ENCODE measurements at regions not wholly inside any gene's neighbourhood (a gene's known extent, or its start where the extent isn't known, plus 50 kb on each side); places are given as distances from the start of the nearest gene placed in this dataset.

DNA sequence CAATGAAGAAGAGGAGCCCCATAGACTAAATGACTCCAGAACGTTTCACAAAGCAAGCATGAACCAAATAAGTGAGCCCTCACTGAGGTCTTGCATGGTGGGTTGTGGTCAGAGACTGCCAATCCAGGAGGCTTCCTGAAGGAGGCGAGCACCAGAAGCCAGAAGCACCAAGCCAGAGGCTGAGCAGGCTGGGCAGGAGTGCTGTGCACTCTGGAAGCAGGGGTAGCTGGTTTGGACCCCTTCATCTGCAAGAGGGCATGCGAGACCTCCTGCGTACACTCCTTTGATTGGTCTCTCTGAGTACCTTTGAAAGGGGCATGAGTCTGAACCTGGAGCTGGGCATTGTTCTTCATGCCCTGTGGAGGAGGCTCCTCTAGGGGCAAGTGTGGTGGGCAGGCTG, 192.5 kb downstream of the HAUS1 start:
- DNase-seq (ENCODE audit: low read depth), result no peak
- H3K4me3 ChIP-seq (ENCODE audit: control insufficient read depth, low read depth, low read length), result no peak overlapping the region
- TF ChIP-seq, protein P1, sequence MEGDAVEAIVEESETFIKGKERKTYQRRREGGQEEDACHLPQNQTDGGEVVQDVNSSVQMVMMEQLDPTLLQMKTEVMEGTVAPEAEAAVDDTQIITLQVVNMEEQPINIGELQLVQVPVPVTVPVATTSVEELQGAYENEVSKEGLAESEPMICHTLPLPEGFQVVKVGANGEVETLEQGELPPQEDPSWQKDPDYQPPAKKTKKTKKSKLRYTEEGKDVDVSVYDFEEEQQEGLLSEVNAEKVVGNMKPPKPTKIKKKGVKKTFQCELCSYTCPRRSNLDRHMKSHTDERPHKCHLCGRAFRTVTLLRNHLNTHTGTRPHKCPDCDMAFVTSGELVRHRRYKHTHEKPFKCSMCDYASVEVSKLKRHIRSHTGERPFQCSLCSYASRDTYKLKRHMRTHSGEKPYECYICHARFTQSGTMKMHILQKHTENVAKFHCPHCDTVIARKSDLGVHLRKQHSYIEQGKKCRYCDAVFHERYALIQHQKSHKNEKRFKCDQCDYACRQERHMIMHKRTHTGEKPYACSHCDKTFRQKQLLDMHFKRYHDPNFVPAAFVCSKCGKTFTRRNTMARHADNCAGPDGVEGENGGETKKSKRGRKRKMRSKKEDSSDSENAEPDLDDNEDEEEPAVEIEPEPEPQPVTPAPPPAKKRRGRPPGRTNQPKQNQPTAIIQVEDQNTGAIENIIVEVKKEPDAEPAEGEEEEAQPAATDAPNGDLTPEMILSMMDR (conservative IDR thresholded peaks at IDR 0.05; ENCODE audit: control insufficient read depth, insufficient read depth, low read depth, low read length), result no peak

- DNase-seq (ENCODE audit: low read depth), result no peak
- TF ChIP-seq, protein P1 (conservative IDR thresholded peaks at IDR 0.05; ENCODE audit: control insufficient read depth, insufficient read depth, low read depth, low read length), result no peak
- no peak overlapping the region for H3K4me3 ChIP-seq (ENCODE audit: control insufficient read depth, low read depth, low read length)
These were observed 192.9 kb downstream of the HAUS1 start for GRCh38 chr18:46297124-46297523.

DNA sequence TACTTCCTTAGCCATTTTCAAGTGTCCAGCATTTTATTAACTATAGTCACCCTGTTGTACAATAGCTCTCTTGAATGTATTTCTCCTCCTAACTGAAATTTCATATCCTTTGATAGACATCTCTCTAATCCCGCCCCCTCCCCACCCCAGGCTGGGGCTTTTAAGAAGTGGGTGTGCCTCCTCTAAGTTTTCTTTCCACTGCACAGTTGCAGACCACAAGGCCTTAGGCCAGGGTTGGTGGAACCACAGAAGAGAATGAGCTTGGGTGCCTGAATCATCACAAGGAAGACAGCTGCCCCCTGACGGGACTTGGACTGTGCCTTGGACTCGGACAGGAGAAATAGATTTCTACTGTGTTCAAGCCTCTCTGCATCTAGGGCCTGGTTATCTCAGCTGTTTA, 193.4 kb downstream of the HAUS1 start:
- DNase-seq (ENCODE audit: low read depth), result no peak
- no peak overlapping the region for H3K4me3 ChIP-seq (ENCODE audit: control insufficient read depth, low read depth, low read length)
- TF ChIP-seq, protein P1 (conservative IDR thresholded peaks at IDR 0.05; ENCODE audit: control insufficient read depth, insufficient read depth, low read depth, low read length), result no peak

DNA sequence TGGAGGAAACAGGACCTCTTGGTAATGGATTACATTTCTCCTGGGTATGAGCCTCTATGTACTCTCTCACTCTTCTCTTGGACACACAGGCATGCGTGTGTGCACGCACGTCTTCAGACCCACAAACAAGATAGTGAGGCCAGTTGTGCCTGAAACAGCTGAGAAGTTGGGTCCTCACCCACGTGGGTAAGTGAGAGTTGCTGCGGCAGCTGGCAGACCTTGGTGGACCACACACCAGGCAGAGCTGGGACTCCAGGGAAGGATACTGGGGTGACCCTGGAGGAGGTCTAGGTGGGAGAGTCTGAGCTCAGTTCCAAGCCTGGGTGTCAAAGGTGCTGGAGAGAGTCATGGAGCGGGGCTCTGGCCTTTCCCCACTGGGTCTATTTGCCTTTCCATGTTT, 194.3 kb downstream of the HAUS1 start:
- no peak for DNase-seq (ENCODE audit: low read depth)
- H3K4me3 ChIP-seq (ENCODE audit: control insufficient read depth, low read depth, low read length), result no peak overlapping the region
- TF ChIP-seq, protein P1 (conservative IDR thresholded peaks at IDR 0.05; ENCODE audit: control insufficient read depth, insufficient read depth, low read depth, low read length), result no peak

DNA sequence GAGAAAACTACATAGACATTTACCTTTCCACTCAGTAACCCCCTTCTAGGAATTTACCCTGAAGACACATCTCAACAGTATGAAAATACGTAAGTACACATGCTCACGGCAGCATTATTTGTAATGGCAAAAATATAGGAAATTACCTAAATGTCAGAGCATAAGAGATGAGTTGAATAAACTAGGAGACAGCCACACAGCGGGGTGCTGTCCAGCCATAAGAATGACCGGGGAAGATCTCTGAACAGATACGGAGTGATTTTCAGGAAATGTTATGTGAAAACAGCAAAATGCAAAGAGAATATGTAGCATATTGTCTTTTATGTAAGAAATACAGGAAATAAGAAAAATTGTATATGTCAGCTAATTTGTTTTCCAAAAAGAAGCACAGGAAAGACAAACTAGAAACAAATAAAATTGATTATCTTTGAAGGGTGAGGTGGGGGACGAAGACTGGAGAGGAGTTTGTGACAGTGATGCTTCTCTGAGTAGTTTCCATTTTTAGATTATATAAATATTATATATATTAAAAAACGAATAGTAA, 195.4 kb downstream of the HAUS1 start:
- DNase-seq (ENCODE audit: low read depth), result no peak
- TF ChIP-seq, protein P1 (conservative IDR thresholded peaks at IDR 0.05; ENCODE audit: control insufficient read depth, insufficient read depth, low read depth, low read length), result no peak
- H3K4me3 ChIP-seq (ENCODE audit: control insufficient read depth, low read depth, low read length), result no peak overlapping the region

- H3K4me3 ChIP-seq (ENCODE audit: control insufficient read depth, low read depth, low read length), result no peak overlapping the region
- TF ChIP-seq, protein P1 (conservative IDR thresholded peaks at IDR 0.05; ENCODE audit: control insufficient read depth, insufficient read depth, low read depth, low read length), result no peak
- no peak for DNase-seq (ENCODE audit: low read depth)
These were observed 196.9 kb downstream of the HAUS1 start for GRCh38 chr18:46301081-46301480.

DNA sequence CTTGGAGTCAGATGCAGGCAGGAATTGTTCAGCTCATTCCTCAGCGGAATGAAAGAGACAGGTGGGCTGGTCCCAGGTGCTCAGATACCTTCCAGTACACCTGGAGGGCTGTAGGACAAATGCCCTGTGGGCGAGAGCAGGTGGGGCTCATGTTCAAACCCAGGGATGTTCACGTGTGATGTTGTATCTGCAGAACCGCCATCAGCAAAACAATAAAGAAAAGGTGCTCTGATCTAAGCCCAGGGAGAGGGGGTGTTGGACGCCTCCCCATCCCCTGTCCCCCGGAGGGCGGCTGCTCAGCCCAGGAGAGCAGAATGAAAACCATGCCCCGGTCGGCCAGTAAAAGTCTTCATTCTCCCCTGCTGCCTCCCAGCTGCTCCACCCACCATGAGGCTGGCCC, 197.4 kb downstream of the HAUS1 start:
- no peak for DNase-seq (ENCODE audit: low read depth)

More for the DNA sequence above, 197.4 kb downstream of the HAUS1 start:
- TF ChIP-seq, protein P1 (conservative IDR thresholded peaks at IDR 0.05; ENCODE audit: control insufficient read depth, insufficient read depth, low read depth, low read length), result no peak
- H3K4me3 ChIP-seq (ENCODE audit: control insufficient read depth, low read depth, low read length), result no peak overlapping the region
